Smooth muscle cell (in vitro differentiated cells): ENCODE measurements at regions not wholly inside any gene's neighbourhood (a gene's known extent, or its start where the extent isn't known, plus 50 kb on each side); places are given as distances from the start of the nearest gene placed in this dataset.

Source experiments
- DNase-seq: peaks from one replicate; lab custom pipeline; 2025; ENCODE audit not compliant: unreplicated experiment; lab: John Stamatoyannopoulos, UW
- H2AFZ ChIP-seq: fragments of 200-600 bp; sonication (generic); 2 replicates; pipeline ENCODE4 v1.6.0; 2016; ENCODE audit warnings: antibody characterized with exemption, low read depth, mild to moderate bottlenecking
- H3F3A ChIP-seq: fragments of 200-600 bp; sonication (generic); 2 replicates; pipeline ENCODE4 v1.6.0; 2017; ENCODE audit warnings: antibody characterized with exemption, low read depth
- H3K27ac ChIP-seq: fragments of 200-600 bp; sonication (generic); 2 replicates; pipeline ENCODE4 v1.5.1; 2016; ENCODE audit warnings: low read depth, mild to moderate bottlenecking
- H3K27me3 ChIP-seq: fragments of 200-600 bp; sonication (generic); 2 replicates; pipeline ENCODE4 v1.6.1; 2016; ENCODE audit warnings: low read depth, mild to moderate bottlenecking
- H3K36me3 ChIP-seq: fragments of 200-600 bp; sonication (generic); 2 replicates; pipeline ENCODE4 v1.5.1; 2016; ENCODE audit warnings: low read depth
- H3K4me1 ChIP-seq: fragments of 200-600 bp; sonication (generic); 2 replicates; pipeline ENCODE4 v1.5.1; 2016; ENCODE audit warnings: low read depth
- H3K4me2 ChIP-seq: fragments of 200-600 bp; sonication (generic); 2 replicates; pipeline ENCODE4 v1.6.0; 2016; ENCODE audit warnings: mild to moderate bottlenecking
- H3K4me3 ChIP-seq: fragments of 200-600 bp; sonication (generic); 2 replicates; pipeline ENCODE4 v1.5.1; 2016; ENCODE audit warnings: mild to moderate bottlenecking
- H3K79me2 ChIP-seq: fragments of 200-600 bp; sonication (generic); 2 replicates; pipeline ENCODE4 v1.6.0; 2016; ENCODE audit warnings: low read depth, mild to moderate bottlenecking
- H3K9ac ChIP-seq: fragments of 200-600 bp; sonication (generic); 2 replicates; pipeline ENCODE4 v1.6.0; 2016; ENCODE audit warnings: low read depth
- H3K9me3 ChIP-seq: fragments of 200-600 bp; sonication (generic); replicated peaks from 2 replicates; pipeline ENCODE4 v1.5.1; 2016; ENCODE audit warnings: low read depth
- H4K20me1 ChIP-seq: fragments of 200-600 bp; sonication (generic); 2 replicates; pipeline ENCODE4 v1.6.0; 2016; ENCODE audit warnings: low read depth
- CTCF ChIP-seq: fragments of 200-600 bp; sonication (generic); IDR thresholded peaks from 2 replicates; pipeline ENCODE4 v1.5.1; 2017; ENCODE audit warnings: borderline replicate concordance, mild to moderate bottlenecking, antibody characterized with exemption; ENCODE audit not compliant: insufficient read depth, poor library complexity, severe bottlenecking
- WGBS: methylation state at CpG from one replicate; pipeline ENCODE4 v1.1.7; 2016; ENCODE audit warnings: low lambda C conversion rate; 5-methylcytosine and 5-hydroxymethylcytosine counted together

GRCh38 chr11:69880041-69880825 lies 61.0 kb upstream of the FGF3 start:
- Histone ChIP-seq H3K27ac (no peak overlapping the region), H2AFZ (no peak overlapping the region), H3K27me3 (peaks cover 3% of the 10 kb centered on the region), H3K4me1 (no peaks in the 10 kb centered on the region), H3K9ac (no peak overlapping the region), H3F3A (no peaks in the 10 kb centered on the region), H3K4me2 (no peak overlapping the region), H3K4me3 (no peak overlapping the region), H4K20me1 (no peaks in the 10 kb centered on the region), H3K79me2 (no peaks in the 10 kb centered on the region), H3K36me3 (no peaks in the 10 kb centered on the region), H3K9me3 (no peaks in the 10 kb centered on the region)
- no peak for DNase-seq
- no peak for TF ChIP-seq CTCF
- 91% methylated on average over 18 of the region's 18 CpGs for WGBS

- H3K9ac ChIP-seq: no peak overlapping the region
These were observed 61.7 kb upstream of the FGF3 start for GRCh38 chr11:69880826-69881445.

GRCh38 chr11:69881467-69882269 lies 62.5 kb upstream of the FGF3 start:
- Histone ChIP-seq H2AFZ (no peak overlapping the region), H3K79me2 (no peaks in the 10 kb centered on the region), H3K36me3 (no peaks in the 10 kb centered on the region), H3F3A (no peaks in the 10 kb centered on the region), H3K27me3 (no peaks in the 10 kb centered on the region), H3K4me2 (no peak overlapping the region), H3K4me1 (no peaks in the 10 kb centered on the region), H3K4me3 (no peak overlapping the region), H4K20me1 (no peaks in the 10 kb centered on the region), H3K9me3 (no peaks in the 10 kb centered on the region), H3K9ac (no peak overlapping the region), H3K27ac (no peak overlapping the region)
- no peak for DNase-seq
- no peak for TF ChIP-seq CTCF
- 82% methylated on average over 20 of the region's 20 CpGs for WGBS

More at GRCh38 chr11:69880826-69881445, 61.7 kb upstream of the FGF3 start:
- Histone ChIP-seq H3K36me3 (no peaks in the 10 kb centered on the region), H3K4me2 (no peak overlapping the region), H3K4me3 (no peak overlapping the region), H3K9me3 (no peaks in the 10 kb centered on the region), H3K79me2 (no peaks in the 10 kb centered on the region), H3K4me1 (no peaks in the 10 kb centered on the region), H3F3A (no peaks in the 10 kb centered on the region), H2AFZ (no peak overlapping the region), H4K20me1 (no peaks in the 10 kb centered on the region), H3K27me3 (peaks cover 3% of the 10 kb centered on the region), H3K27ac (no peak overlapping the region)
- 95% methylated on average over 10 of the region's 10 CpGs for WGBS
- TF ChIP-seq CTCF: no peak
- DNase-seq: no peak
